Kasumi-1 (cell line): ENCODE measurements at regions not wholly inside any gene's neighbourhood (a gene's known extent, or its start where the extent isn't known, plus 50 kb on each side); places are given as distances from the start of the nearest gene placed in this dataset.

Experiments used
- DNase-seq, 2 experiments: peaks; one replicate each; lab custom pipeline; 2025; lab: John Stamatoyannopoulos, UW

GRCh38 chr1:47703156-47703825, 265.4 kb downstream of the FOXD2 start:
- DNase-seq = no peak

- DNase-seq = peak in 1 of 2 experiments; percentile 3
These were observed 266.2 kb downstream of the FOXD2 start for GRCh38 chr1:47703981-47704596.

DNA sequence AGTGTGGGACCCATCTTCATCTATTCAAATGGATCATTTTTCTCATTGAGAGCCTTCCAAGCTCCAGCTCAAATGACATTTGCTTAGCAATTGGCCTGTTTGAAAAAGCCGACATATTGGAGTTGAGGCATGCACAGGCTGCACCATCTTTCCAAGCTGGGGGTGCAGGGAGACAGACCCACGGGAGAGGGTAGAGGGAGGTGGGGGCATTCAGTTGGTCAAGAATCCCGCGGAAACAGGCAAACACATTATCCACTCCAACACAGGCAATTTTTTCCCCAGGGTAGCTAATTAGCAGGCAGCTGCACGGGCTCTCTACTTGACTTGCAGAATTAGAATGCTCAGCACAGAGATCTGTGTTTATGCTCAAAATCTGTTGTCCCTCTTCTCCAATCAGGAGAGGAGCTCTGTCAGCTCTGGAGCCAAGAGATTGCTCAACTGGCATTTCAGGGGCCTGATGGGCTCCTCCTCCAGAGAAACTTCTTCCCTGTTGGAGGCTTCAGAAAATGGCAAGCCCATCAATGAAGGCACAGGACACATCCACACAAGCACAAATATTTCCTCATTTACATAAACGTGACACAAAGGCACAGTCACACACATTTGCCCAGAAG, 267.8 kb downstream of the FOXD2 start:
- DNase-seq = no peak

GRCh38 chr1:47707503-47707902, 269.7 kb downstream of the FOXD2 start:
- no peak for DNase-seq

DNA sequence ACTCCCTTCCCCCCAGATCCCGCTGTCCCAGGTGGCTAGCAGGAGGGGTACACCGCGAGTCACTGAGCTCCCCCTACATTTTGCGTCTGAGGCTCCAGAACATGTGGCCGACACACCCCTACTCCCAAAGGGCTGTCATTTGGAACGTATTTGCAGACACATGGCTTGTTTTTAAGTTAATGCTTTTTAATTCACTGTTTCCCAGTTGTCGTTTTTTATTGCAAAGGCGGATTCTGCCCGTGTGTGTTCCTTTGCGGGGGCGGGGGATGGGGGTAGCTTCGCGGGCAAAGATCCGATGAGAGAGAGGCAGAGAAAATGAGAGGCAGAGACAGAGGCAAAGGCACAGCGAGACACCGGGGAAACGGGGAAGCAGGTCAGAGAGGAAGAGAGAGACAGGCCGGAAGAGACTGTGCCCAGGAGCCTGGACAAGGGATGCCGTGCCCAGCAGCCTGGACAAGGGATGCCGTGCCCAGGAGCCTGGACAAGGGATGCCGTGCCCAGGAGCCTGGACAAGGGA, 270.2 kb downstream of the FOXD2 start:
- no peak for DNase-seq

DNA sequence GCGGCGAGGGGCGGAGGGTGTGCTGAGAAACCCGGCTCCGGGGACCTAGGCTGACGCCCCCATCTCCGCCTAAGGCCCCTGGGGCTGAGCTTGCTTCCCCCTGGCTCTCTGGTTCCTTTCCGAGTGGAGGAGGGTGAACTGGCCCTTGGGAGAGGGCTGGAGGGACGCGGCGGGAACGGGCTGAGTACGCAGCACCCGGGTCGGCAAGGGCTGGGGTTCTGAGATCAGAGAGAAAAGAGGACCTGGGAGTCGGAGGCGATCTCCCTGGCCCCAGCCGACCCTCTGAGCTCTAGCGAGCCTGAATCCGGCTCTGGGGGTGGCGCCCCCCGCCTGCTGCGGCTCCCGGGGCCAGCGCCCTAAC, 270.8 kb downstream of the FOXD2 start:
- no peak for DNase-seq

- peak in 1 of 2 experiments; percentile 3 for DNase-seq
These were observed 271.4 kb downstream of the FOXD2 start for GRCh38 chr1:47709019-47709871.

GRCh38 chr1:47709872-47710231, 272.0 kb downstream of the FOXD2 start:
- DNase-seq = no peak

GRCh38 chr1:47710329-47711071, 272.7 kb downstream of the FOXD2 start:
- DNase-seq = peak; percentile 25 to 49
